H9 (cell line): ENCODE measurements at regions not wholly inside any gene's neighbourhood (a gene's known extent, or its start where the extent isn't known, plus 50 kb on each side); places are given as distances from the start of the nearest gene placed in this dataset.

ENCODE experiments used
- DNase-seq: peaks from one replicate; pipeline ENCODE4 v3.0.0-alpha.2; 2017
- H2AFZ ChIP-seq: one replicate; pipeline ENCODE4 v1.6.1; 2013; ENCODE audit warnings: mild to moderate bottlenecking, low read length, control low read depth, moderate library complexity
- H2AK5ac ChIP-seq: 2 replicates; pipeline ENCODE4 v1.6.1; 2013; ENCODE audit warnings: low read length, control low read depth, mixed read lengths; ENCODE audit not compliant: insufficient read length
- H2BK120ac ChIP-seq: one replicate; pipeline ENCODE4 v1.6.1; 2013; ENCODE audit warnings: low read depth, mild to moderate bottlenecking, low read length, control low read depth, inconsistent platforms; ENCODE audit not compliant: poor library complexity, severe bottlenecking
- H2BK12ac ChIP-seq: 2 replicates; pipeline ENCODE4 v1.6.1; 2013; ENCODE audit warnings: low read length, control low read depth, mixed read lengths, low read depth; ENCODE audit not compliant: insufficient read length
- H2BK15ac ChIP-seq: 2 replicates; pipeline ENCODE4 v1.6.1; 2013; ENCODE audit warnings: low read depth, low read length, control low read depth
- H2BK20ac ChIP-seq: one replicate; pipeline ENCODE4 v1.6.1; 2013; ENCODE audit warnings: low read depth, mild to moderate bottlenecking, low read length, control low read depth, inconsistent platforms; ENCODE audit not compliant: poor library complexity, severe bottlenecking
- H2BK5ac ChIP-seq: 2 replicates; pipeline ENCODE4 v1.6.1; 2013; ENCODE audit warnings: low read length, control low read depth, mixed read lengths; ENCODE audit not compliant: insufficient read length
- H3K14ac ChIP-seq: 2 replicates; pipeline ENCODE4 v1.6.1; 2013; ENCODE audit warnings: low read length, control low read depth; ENCODE audit not compliant: insufficient read depth
- H3K18ac ChIP-seq: 2 replicates; pipeline ENCODE4 v1.6.1; 2013; ENCODE audit warnings: low read depth, mild to moderate bottlenecking, mixed read lengths, low read length, control low read depth; ENCODE audit not compliant: insufficient read length
- H3K23ac ChIP-seq: 2 replicates; pipeline ENCODE4 v1.6.1; 2013; ENCODE audit warnings: low read length, control low read depth, mixed read lengths, low read depth; ENCODE audit not compliant: insufficient read length
- H3K23me2 ChIP-seq: 2 replicates; pipeline ENCODE4 v1.6.1; 2013; ENCODE audit warnings: low read depth, mild to moderate bottlenecking, mixed read lengths, low read length, control low read depth; ENCODE audit not compliant: insufficient read length, poor library complexity, severe bottlenecking
- H3K27ac ChIP-seq: 2 replicates; pipeline ENCODE4 v1.5.1; 2013; ENCODE audit warnings: low read length, control low read depth, mixed read lengths, low read depth; ENCODE audit not compliant: insufficient read length
- H3K27me3 ChIP-seq: 2 replicates; pipeline ENCODE4 v1.6.1; 2013; ENCODE audit warnings: low read length, control low read depth, inconsistent platforms; ENCODE audit not compliant: insufficient read depth
- H3K4ac ChIP-seq: 2 replicates; pipeline ENCODE4 v1.6.1; 2013; ENCODE audit warnings: low read depth, mild to moderate bottlenecking, control low read depth, inconsistent platforms, low read length, moderate library complexity
- H3K4me1 ChIP-seq: 2 replicates; pipeline ENCODE4 v1.6.1; 2013; ENCODE audit warnings: low read length, control low read depth, inconsistent platforms; ENCODE audit not compliant: insufficient read depth
- H3K4me2 ChIP-seq: 2 replicates; pipeline ENCODE4 v1.6.1; 2013; ENCODE audit warnings: low read length, control low read depth, mixed read lengths; ENCODE audit not compliant: insufficient read length, insufficient read depth
- H3K56ac ChIP-seq: 2 replicates; pipeline ENCODE4 v1.6.1; 2013; ENCODE audit warnings: low read depth, mild to moderate bottlenecking, mixed read lengths, low read length, control low read depth; ENCODE audit not compliant: insufficient read length
- H3K79me1 ChIP-seq: 2 replicates; pipeline ENCODE4 v1.6.1; 2013; ENCODE audit warnings: low read depth, mild to moderate bottlenecking, moderate library complexity, low read length, control low read depth, inconsistent platforms; ENCODE audit not compliant: insufficient read depth, poor library complexity, severe bottlenecking
- H3K79me2 ChIP-seq: 2 replicates; pipeline ENCODE4 v1.6.1; 2013; ENCODE audit warnings: low read length, control low read depth, inconsistent platforms; ENCODE audit not compliant: insufficient read depth
- H3K9ac ChIP-seq: 2 replicates; pipeline ENCODE4 v1.6.1; 2013; ENCODE audit warnings: low read length, control low read depth, mixed read lengths; ENCODE audit not compliant: insufficient read length; ENCODE audit errors: extremely low read depth
- H3K9me3 ChIP-seq: one replicate; pipeline ENCODE4 v1.6.1; 2013; ENCODE audit warnings: low read depth, low read length, inconsistent platforms; ENCODE audit not compliant: control insufficient read depth
- H3T11ph ChIP-seq: one replicate; pipeline ENCODE4 v1.6.1; 2013; ENCODE audit warnings: mild to moderate bottlenecking, low read length, control low read depth, inconsistent platforms
- H4K20me1 ChIP-seq: one replicate; pipeline ENCODE4 v1.6.1; 2013; ENCODE audit not compliant: control insufficient read depth, insufficient read length, insufficient read depth
- H4K5ac ChIP-seq: 2 replicates; pipeline ENCODE4 v1.6.1; 2013; ENCODE audit warnings: low read depth, mild to moderate bottlenecking, mixed read lengths, low read length, control low read depth; ENCODE audit not compliant: insufficient read length
- H4K8ac ChIP-seq: replicated peaks from 2 replicates; pipeline ENCODE4 v1.6.1; 2013; ENCODE audit warnings: low read length, control low read depth, mixed read lengths, low read depth; ENCODE audit not compliant: insufficient read length
- H4K91ac ChIP-seq: 2 replicates; pipeline ENCODE4 v1.6.1; 2013; ENCODE audit warnings: low read depth, mild to moderate bottlenecking, moderate library complexity, mixed read lengths, low read length, control low read depth; ENCODE audit not compliant: insufficient read length
- H3K27ac Mint-ChIP-seq, 3 experiments: 2 replicates in 2 of 3; 3 replicates in 1 of 3; pipeline ENCODE4 v1.8.0; 2020 to 2021; ENCODE audit warnings: mixed read lengths in 3 of 3, mild to moderate bottlenecking in 1 of 3, moderate library complexity in 1 of 3
- H3K27me3 Mint-ChIP-seq: 2 replicates; pipeline ENCODE4 v1.8.0; 2021; ENCODE audit warnings: low read depth, mild to moderate bottlenecking, moderate library complexity, mixed read lengths
- H3K36me3 Mint-ChIP-seq, 3 experiments: 2 replicates in 2 of 3; 3 replicates in 1 of 3; pipeline ENCODE4 v1.8.0; 2020 to 2021; ENCODE audit warnings: low read depth in 3 of 3, mixed read lengths in 3 of 3; ENCODE audit not compliant: insufficient read depth in 1 of 3
- H3K4me1 Mint-ChIP-seq, 2 experiments: 2 replicates each; pipeline ENCODE4 v1.8.0; 2020; ENCODE audit warnings: mixed read lengths in 2 of 2
- H3K4me3 Mint-ChIP-seq, 2 experiments: 2 replicates in 1 of 2; 3 replicates in 1 of 2; pipeline ENCODE4 v1.8.0; 2020 to 2021; ENCODE audit warnings: mild to moderate bottlenecking in 2 of 2, mixed read lengths in 2 of 2, moderate library complexity in 1 of 2
- H3K9me3 Mint-ChIP-seq, 2 experiments: 2 replicates in 1 of 2; 3 replicates in 1 of 2; pipeline ENCODE4 v1.8.0; 2020; ENCODE audit warnings: mild to moderate bottlenecking in 2 of 2, mixed read lengths in 2 of 2, moderate library complexity in 1 of 2
- WGBS: extraction: QIAGEN DNeasy Blood & Tissue Kit; methylation state at CpG from one replicate; pipeline ENCODE4 v1.1.7; 2013; ENCODE audit warnings: missing lambda C conversion rate, low lambda C conversion rate, mixed read lengths; ENCODE audit not compliant: insufficient read length; ENCODE audit errors: extremely low coverage; 5-methylcytosine and 5-hydroxymethylcytosine counted together
- TF ChIP-seq, protein P1 (sequence below): fragments of 200-600 bp; sonication (generic); conservative IDR thresholded peaks from 3 replicates; pipeline ENCODE4 v1.8.0; 2021; ENCODE audit warnings: antibody characterized with exemption, mild to moderate bottlenecking

DNA sequence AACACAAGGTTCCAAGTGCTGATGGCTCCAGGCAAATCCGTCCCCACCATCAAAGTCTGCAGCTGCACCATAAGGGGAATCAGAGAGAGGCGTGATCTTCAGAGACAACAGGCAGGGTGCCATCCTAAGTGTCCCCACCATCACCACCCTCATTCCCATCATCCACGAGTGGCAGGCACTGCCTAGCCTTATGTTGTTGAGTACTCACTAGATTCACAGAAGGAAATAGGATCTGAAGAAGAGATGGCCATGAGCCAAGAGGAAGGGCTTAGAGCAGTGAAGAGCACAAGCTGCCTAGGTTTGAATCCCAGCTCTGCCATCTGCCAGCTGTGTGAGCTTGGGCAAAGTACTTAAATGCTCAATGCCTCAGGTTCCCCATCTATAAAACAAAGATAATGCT, 207.3 kb upstream of the CSF3R start:
- Histone ChIP-seq H3K79me2 (no peaks in the 10 kb centered on the region), H3K27ac (no peak overlapping the region), H4K20me1 (no peaks in the 10 kb centered on the region), H2BK12ac (no peak overlapping the region), H2BK20ac (no peak overlapping the region), H2AK5ac (no peak overlapping the region), H3T11ph (no peak overlapping the region), H3K4me1 (no peaks in the 10 kb centered on the region), H3K23ac (no peak overlapping the region), H3K79me1 (no peaks in the 10 kb centered on the region), H2BK120ac (no peak overlapping the region), H3K18ac (no peak overlapping the region), H3K56ac (no peak overlapping the region), H3K23me2 (no peaks in the 10 kb centered on the region), H2BK5ac (no peak overlapping the region), H3K4me2 (no peak overlapping the region), H3K9ac (no peak overlapping the region), H3K27me3 (no peaks in the 10 kb centered on the region), H2BK15ac (no peak overlapping the region), H4K91ac (no peak overlapping the region), H3K14ac (no peak overlapping the region), H4K5ac (no peak overlapping the region), H3K9me3 (no peaks in the 10 kb centered on the region), H2AFZ (no peak overlapping the region), H3K4ac (no peak overlapping the region), H4K8ac (no peak overlapping the region)
- Mint-ChIP-seq H3K36me3 (no peaks in the 10 kb centered on the region), H3K27me3 (peaks cover 25% of the 10 kb centered on the region), H3K4me3 (no peak overlapping the region), H3K9me3 (no peaks in the 10 kb centered on the region), H3K4me1 (no peaks in the 10 kb centered on the region), H3K27ac (no peak overlapping the region)
- DNase-seq: no peak
- TF ChIP-seq, protein P1, sequence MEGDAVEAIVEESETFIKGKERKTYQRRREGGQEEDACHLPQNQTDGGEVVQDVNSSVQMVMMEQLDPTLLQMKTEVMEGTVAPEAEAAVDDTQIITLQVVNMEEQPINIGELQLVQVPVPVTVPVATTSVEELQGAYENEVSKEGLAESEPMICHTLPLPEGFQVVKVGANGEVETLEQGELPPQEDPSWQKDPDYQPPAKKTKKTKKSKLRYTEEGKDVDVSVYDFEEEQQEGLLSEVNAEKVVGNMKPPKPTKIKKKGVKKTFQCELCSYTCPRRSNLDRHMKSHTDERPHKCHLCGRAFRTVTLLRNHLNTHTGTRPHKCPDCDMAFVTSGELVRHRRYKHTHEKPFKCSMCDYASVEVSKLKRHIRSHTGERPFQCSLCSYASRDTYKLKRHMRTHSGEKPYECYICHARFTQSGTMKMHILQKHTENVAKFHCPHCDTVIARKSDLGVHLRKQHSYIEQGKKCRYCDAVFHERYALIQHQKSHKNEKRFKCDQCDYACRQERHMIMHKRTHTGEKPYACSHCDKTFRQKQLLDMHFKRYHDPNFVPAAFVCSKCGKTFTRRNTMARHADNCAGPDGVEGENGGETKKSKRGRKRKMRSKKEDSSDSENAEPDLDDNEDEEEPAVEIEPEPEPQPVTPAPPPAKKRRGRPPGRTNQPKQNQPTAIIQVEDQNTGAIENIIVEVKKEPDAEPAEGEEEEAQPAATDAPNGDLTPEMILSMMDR: no peak
- WGBS: no CpG with 5 or more reads among the region's 3 CpGs
